BE2C (cell line): ENCODE measurements at regions not wholly inside any gene's neighbourhood (a gene's known extent, or its start where the extent isn't known, plus 50 kb on each side); places are given as distances from the start of the nearest gene placed in this dataset.
"Not testable (repeated sequence)": the region's sequence is repeated elsewhere in the genome, so short reads cannot be mapped to it uniquely, and the experiment has no call there.

Source experiments
- DNase-seq: peaks from one replicate; pipeline ENCODE4 v3.0.0-alpha.2; 2020
- H3K27me3 ChIP-seq: fragments of 250-450 bp; sonication (Bioruptor Pico); 2 replicates; pipeline ENCODE4 v1.5.1; 2020; ENCODE audit warnings: mild to moderate bottlenecking
- H3K36me3 ChIP-seq: fragments of 250-450 bp; sonication (Bioruptor Pico); 2 replicates; pipeline ENCODE4 v1.5.1; 2020; ENCODE audit warnings: mild to moderate bottlenecking
- H3K4me1 ChIP-seq: fragments of 250-450 bp; sonication (Bioruptor Pico); 2 replicates; pipeline ENCODE4 v1.5.1; 2020
- H3K4me3 ChIP-seq: 2 replicates; pipeline ENCODE4 v1.5.1; 2011; ENCODE audit warnings: low read depth, low read length
- H3K9me3 ChIP-seq: fragments of 250-450 bp; sonication (Bioruptor Pico); 2 replicates; pipeline ENCODE4 v1.5.1; 2020
- CTCF ChIP-seq: IDR thresholded peaks from 2 replicates; pipeline ENCODE4 v1.5.1; 2012; ENCODE audit warnings: mild to moderate bottlenecking, low read depth, low read length

- no peaks in the 10 kb centered on the region for H3K27me3 ChIP-seq
- no peaks in the 10 kb centered on the region for H3K4me1 ChIP-seq
- TF ChIP-seq CTCF = no peak
- no peaks in the 10 kb centered on the region for H3K36me3 ChIP-seq
- H3K4me3 ChIP-seq = no peak overlapping the region
- no peak for DNase-seq
- no peaks in the 10 kb centered on the region for H3K9me3 ChIP-seq
Measured at GRCh38 chr7:50914460-50914859, 131.8 kb upstream of the GRB10 start.

DNA sequence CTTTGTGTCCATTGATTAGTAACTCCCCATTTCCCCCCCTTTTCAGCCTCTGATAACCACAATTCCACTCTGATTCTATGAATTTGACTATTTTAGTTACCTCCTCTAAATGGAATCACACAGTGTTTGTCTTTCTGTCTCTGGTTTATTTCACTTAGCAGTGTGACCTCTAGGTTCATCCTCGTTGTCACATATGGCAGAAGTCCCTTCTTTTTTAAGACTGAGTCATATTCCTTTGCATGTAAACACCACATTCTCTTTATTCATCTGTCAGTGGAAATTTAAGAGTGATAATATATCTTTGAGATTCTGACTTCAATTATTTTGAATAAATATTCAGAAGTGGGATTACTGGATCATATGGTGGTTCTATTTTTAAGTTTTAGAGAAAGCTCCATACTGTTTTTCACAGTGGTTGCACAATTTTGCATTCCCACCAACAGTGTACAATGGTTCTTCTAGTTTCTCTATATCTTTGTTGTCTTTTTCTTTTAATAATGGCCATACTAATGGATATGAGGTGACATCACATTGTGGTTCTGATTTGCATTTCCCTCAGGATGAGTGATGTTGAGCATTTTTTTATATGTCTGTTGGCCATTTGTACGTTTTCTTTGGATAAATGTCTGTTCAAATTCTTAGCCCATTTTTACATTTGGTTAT lies 126.1 kb upstream of the GRB10 start:
- no peak for TF ChIP-seq CTCF
- DNase-seq = no peak

DNA sequence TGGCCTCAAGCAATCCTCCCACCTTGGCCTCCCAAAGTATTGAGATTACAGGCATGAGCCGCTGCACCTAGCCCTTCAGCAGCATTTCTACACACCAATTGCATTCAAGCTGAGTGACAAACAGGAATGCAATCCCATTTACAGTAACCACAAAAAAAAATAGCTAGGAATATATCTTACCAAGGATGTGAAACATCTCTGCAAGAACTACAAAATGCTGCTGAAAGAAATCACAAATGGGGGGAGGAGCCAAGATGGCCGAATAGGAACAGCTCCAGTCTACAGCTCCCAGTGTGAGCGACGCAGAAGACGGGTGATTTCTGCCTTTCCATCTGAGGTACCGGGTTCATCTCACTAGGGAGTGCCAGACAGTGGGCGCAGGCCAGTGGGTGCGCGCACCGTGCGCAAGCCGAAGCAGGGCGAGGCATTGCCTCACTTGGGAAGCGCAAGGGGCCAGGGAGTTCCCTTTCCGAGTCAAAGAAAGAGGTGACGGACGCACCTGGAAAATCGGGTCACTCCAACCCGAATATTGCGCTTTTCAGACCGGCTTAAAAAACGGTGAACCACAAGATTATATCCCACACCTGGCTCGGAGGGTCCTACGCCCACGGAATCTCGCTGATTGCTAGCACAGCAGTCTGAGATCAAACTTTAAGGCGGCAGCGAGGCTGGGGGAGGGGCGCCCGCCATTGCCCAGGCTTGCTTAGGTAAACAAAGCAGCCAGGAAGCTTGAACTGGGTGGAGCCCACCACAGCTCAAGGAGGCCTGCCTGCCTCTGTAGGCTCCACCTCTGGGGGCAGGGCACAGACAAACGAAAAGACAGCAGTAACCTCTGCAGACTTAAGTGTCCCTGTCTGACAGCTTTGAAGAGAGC lies 116.1 kb upstream of the GRB10 start:
- H3K27me3 ChIP-seq, H3K9me3 ChIP-seq, H3K4me3 ChIP-seq, H3K36me3 ChIP-seq, H3K4me1 ChIP-seq, DNase-seq: not testable (repeated sequence)

More for the DNA sequence above, 126.1 kb upstream of the GRB10 start:
- Histone ChIP-seq H3K4me3 (no peak overlapping the region), H3K27me3 (no peaks in the 10 kb centered on the region), H3K36me3 (no peaks in the 10 kb centered on the region), H3K4me1 (no peaks in the 10 kb centered on the region), H3K9me3 (no peaks in the 10 kb centered on the region)

- not testable (repeated sequence) for H3K4me1 ChIP-seq, DNase-seq, H3K9me3 ChIP-seq, H3K36me3 ChIP-seq, H3K4me3 ChIP-seq, H3K27me3 ChIP-seq
Measured at GRCh38 chr7:50887061-50887460, 104.4 kb upstream of the GRB10 start.

DNA sequence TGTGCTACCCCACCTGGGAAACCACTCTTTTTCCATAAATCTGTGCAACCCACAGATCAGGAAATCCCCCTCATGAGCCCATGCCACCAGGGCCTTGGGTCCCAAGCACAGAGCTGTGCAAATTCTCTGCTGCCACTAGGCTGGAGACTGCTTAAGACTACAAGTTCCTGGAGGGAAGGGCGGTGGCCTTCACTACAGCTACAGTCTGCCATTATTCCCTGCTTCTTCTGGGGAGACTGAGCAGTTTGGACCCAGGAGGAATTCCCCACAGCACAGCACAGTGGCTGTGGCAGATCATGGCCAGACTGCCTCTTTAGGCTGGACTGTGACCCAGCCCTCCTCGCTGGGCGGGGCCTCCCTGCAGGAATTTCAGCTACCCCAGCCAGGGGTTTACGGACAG lies 89.7 kb upstream of the GRB10 start:
- DNase-seq = no peak
- Histone ChIP-seq H3K36me3 (no peaks in the 10 kb centered on the region), H3K9me3 (no peaks in the 10 kb centered on the region), H3K4me3 (no peak overlapping the region), H3K4me1 (no peaks in the 10 kb centered on the region), H3K27me3 (peaks cover 3% of the 10 kb centered on the region)
- no peak for TF ChIP-seq CTCF

DNA sequence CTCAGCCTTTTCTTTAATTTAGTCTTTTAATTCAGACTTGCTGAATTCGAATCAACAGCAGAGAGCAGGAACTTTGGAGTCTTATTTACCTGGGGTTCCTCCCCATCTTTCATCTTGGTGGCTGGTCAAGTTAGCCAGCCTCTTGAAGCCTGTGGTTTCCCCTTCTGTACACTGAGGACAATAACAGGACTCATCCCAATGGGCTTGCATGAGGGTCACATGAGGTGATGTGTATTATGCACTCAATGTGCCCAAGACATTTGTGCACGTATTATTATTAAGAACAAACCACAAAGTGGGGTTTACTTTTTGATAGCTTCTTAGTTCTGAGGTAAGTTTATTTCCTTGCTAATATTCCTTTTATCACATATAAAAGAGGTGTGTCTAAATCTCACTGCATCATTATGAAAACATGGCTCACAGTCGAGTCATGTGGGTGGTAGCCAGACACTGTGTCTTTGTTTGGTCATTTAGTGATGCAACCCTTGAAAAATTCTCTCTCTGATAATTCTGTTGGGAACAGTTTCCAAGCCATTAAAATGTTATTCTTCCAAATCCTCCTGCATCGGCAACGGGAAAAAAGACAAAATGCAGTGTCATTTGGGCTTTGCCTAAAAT lies 86.5 kb upstream of the GRB10 start:
- DNase-seq = no peak
- H3K36me3 ChIP-seq = no peaks in the 10 kb centered on the region
- H3K4me3 ChIP-seq = no peak overlapping the region
- H3K9me3 ChIP-seq = no peaks in the 10 kb centered on the region
- no peaks in the 10 kb centered on the region for H3K4me1 ChIP-seq
- TF ChIP-seq CTCF = no peak
- peaks cover 3% of the 10 kb centered on the region for H3K27me3 ChIP-seq
